ENCODE measurements at regions not wholly inside any gene's neighbourhood (a gene's known extent, or its start where the extent isn't known, plus 50 kb on each side); places are given as distances from the start of the nearest gene placed in this dataset.

GRCh38 chr5:138651058-138651766 lies 76.0 kb upstream of the HSPA9 start:
- Histone ChIP-seq H4K20me1 (ENCODE audit: insufficient read depth, low read length) (peaks cover 74% of the 10 kb centered on the region), H3K27me3 (ENCODE audit: insufficient read depth, low read length, poor library complexity) (peaks cover 62% of the 10 kb centered on the region), H3K79me2 (ENCODE audit: insufficient read depth, low read length) (no peaks in the 10 kb centered on the region), H3K9ac (ENCODE audit: low read depth, low read length) (no peak overlapping the region), H3K9me3 (ENCODE audit: insufficient read depth, low read length, severe bottlenecking) (no peaks in the 10 kb centered on the region), H3K4me1 (ENCODE audit: insufficient read depth, low read length) (peaks cover 16% of the 10 kb centered on the region), H3K4me3 (ENCODE audit: low read depth in 1 of 2, low read length in 2 of 2) (no peak overlapping the region), H3K36me3 (ENCODE audit: insufficient read depth, low read length) (no peaks in the 10 kb centered on the region), H2AFZ (ENCODE audit: low read depth, low read length) (no peak overlapping the region), H3K27ac (ENCODE audit: low read length) (no peak overlapping the region), H3K4me2 (ENCODE audit: insufficient read depth, low read length) (no peak overlapping the region)
- no peak for DNase-seq
- ATAC-seq (ENCODE audit: insufficient read depth, low read depth): no peak
- TF ChIP-seq EZH2 (IDR thresholded peaks at IDR 0.05; ENCODE audit: borderline replicate concordance, low read depth, low read length, severe bottlenecking) (no peak), CTCF (IDR thresholded peaks at IDR 0.05; ENCODE audit: borderline replicate concordance, extremely low read depth, low read length, poor library complexity, severe bottlenecking) (no peak)

DNA sequence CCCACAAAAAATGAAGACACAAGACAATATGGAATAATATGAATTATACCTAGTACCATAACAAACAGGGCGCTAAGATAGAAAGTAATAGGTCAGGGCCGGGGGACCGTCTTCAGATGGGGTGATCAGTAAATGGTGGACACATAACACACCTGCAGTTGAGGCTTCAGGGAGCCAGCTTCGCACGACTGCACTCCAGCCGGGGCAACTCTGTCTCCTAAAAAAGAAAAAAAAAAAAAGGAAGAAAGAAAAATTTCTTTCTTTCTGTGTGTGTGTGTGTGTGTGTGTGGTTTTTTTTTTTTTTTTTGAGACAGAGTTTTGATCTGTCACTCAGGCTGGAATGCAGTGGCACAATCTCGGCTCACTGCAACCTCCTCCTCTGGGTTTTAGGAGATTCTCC lies 75.0 kb upstream of the HSPA9 start:
- Histone ChIP-seq H3K36me3 (ENCODE audit: insufficient read depth, low read length) (no peaks in the 10 kb centered on the region), H3K4me1 (ENCODE audit: insufficient read depth, low read length) (peaks cover 16% of the 10 kb centered on the region), H3K27ac (ENCODE audit: low read length) (no peak overlapping the region), H3K79me2 (ENCODE audit: insufficient read depth, low read length) (no peaks in the 10 kb centered on the region), H3K9me3 (ENCODE audit: insufficient read depth, low read length, severe bottlenecking) (no peaks in the 10 kb centered on the region), H4K20me1 (ENCODE audit: insufficient read depth, low read length) (peaks cover 66% of the 10 kb centered on the region), H3K27me3 (ENCODE audit: insufficient read depth, low read length, poor library complexity) (peaks cover 60% of the 10 kb centered on the region), H3K9ac (ENCODE audit: low read depth, low read length) (no peak overlapping the region), H3K4me3 (ENCODE audit: low read depth in 1 of 2, low read length in 2 of 2) (no peak overlapping the region), H2AFZ (ENCODE audit: low read depth, low read length) (no peak overlapping the region), H3K4me2 (ENCODE audit: insufficient read depth, low read length) (no peak overlapping the region)
- TF ChIP-seq CTCF (IDR thresholded peaks at IDR 0.05; ENCODE audit: borderline replicate concordance, extremely low read depth, low read length, poor library complexity, severe bottlenecking) (no peak), EZH2 (IDR thresholded peaks at IDR 0.05; ENCODE audit: borderline replicate concordance, low read depth, low read length, severe bottlenecking) (no peak)
- no peak for DNase-seq
- no peak for ATAC-seq (ENCODE audit: insufficient read depth, low read depth)

DNA sequence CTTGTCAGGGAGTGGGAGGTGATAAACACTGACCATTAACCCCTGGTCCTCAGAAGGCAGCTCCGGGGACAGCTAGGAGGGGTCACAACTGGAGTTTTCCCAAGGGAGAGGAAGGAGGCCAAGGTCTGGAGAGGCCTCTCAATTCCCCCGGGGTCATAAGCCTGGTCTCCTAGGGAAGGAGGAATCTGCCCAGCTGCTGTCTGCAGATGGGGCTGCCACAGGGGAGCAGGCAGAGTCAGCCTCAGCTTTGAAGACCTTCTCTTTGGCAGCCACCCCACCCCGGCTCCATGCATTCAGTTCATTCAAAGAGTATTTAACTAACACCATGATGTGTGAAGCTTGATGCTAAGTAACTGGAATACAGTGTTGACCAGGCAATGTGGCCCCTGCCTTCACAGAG lies 74.6 kb upstream of the HSPA9 start:
- H3K79me2 ChIP-seq (ENCODE audit: insufficient read depth, low read length): no peaks in the 10 kb centered on the region
- no peaks in the 10 kb centered on the region for H3K9me3 ChIP-seq (ENCODE audit: insufficient read depth, low read length, severe bottlenecking)
- H3K36me3 ChIP-seq (ENCODE audit: insufficient read depth, low read length): no peaks in the 10 kb centered on the region
- H3K9ac ChIP-seq (ENCODE audit: low read depth, low read length): no peak overlapping the region
- DNase-seq: no peak
- peaks cover 14% of the 10 kb centered on the region for H3K4me1 ChIP-seq (ENCODE audit: insufficient read depth, low read length)
- ATAC-seq (ENCODE audit: insufficient read depth, low read depth): no peak
- no peak overlapping the region for H3K4me2 ChIP-seq (ENCODE audit: insufficient read depth, low read length)
- H4K20me1 ChIP-seq (ENCODE audit: insufficient read depth, low read length): peaks cover 64% of the 10 kb centered on the region
- H3K27ac ChIP-seq (ENCODE audit: low read length): no peak overlapping the region
- H3K27me3 ChIP-seq (ENCODE audit: insufficient read depth, low read length, poor library complexity): peaks cover 60% of the 10 kb centered on the region
- H3K4me3 ChIP-seq (ENCODE audit: low read depth in 1 of 2, low read length in 2 of 2): no peak overlapping the region
- TF ChIP-seq CTCF (IDR thresholded peaks at IDR 0.05; ENCODE audit: borderline replicate concordance, extremely low read depth, low read length, poor library complexity, severe bottlenecking): no peak
- no peak for TF ChIP-seq EZH2 (IDR thresholded peaks at IDR 0.05; ENCODE audit: borderline replicate concordance, low read depth, low read length, severe bottlenecking)
- no peak overlapping the region for H2AFZ ChIP-seq (ENCODE audit: low read depth, low read length)
